GM08714 (cell line): ENCODE measurements at regions not wholly inside any gene's neighbourhood (a gene's known extent, or its start where the extent isn't known, plus 50 kb on each side); places are given as distances from the start of the nearest gene placed in this dataset.

Experiments used
- H3K4me3 ChIP-seq: fragments of 200-500 bp; sonication (Bioruptor generic); 2 replicates; pipeline ENCODE4 v1.5.1; 2014; ENCODE audit warnings: mild to moderate bottlenecking, low read length, inconsistent platforms
- ZNF274 ChIP-seq: IDR thresholded peaks from 2 replicates; pipeline ENCODE4 v1.6.1; 2012; ENCODE audit warnings: mild to moderate bottlenecking, low read depth, low read length

DNA sequence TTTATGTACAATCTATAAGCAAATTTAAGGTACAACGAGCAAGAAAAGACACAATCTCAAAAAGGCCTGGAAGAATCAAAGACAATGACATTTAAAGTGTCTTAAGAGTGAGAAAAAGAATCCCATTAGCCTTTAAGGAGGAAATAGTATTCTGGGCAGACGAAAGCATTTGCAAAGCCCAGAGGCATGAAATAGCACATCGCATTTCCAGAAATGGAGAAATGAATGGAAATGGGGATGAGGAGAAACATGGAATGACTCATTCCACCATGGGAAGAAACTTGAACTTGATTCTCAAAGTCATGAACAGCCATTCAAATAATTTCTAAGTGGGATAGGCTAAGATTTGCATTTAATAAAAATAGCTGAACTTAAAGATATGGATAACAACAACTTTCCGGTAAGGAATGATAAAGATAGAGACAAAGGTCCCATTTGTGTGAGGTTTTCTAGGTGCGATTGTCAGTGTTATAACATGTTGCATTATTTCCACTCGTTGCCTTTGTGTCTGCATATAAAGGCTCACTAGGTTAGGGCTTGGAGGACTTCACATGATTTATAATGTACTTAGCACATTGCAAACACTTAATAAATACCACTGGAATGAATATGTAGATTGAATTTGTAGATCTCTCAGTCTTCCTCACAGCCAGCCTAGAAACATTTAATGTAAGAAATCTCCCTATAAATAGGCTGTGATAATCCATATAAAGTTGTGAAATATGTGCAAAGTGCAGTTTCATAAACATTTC is 310.3 kb upstream of the KLF6 start:
- H3K4me3 ChIP-seq, result no peak overlapping the region
- no peak for TF ChIP-seq ZNF274

- no peak overlapping the region for H3K4me3 ChIP-seq
- no peak for TF ChIP-seq ZNF274
Measured at GRCh38 chr10:4094751-4095150, 309.7 kb upstream of the KLF6 start.

DNA sequence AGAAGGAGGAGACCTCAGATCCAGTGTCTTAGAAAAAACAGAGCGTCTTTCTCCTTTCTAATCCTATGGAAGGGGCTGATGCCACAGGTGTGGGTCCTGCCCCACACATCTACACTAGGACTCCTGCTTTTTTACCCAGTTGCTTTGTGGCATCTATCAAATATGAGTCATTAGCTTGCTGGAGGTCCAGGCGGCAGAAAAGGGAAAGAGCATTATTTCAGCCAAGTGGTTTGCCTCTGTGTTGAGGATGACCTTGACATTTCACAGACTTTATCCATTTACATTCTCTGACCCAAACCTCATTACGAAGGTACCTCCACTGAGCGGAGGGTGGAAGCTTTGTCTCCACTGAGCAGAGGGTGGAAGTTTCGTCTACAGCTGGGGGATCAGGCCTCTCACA is 308.4 kb upstream of the KLF6 start:
- no peak overlapping the region for H3K4me3 ChIP-seq

GRCh38 chr10:4088354-4089066 is 303.5 kb upstream of the KLF6 start:
- no peak overlapping the region for H3K4me3 ChIP-seq
- no peak for TF ChIP-seq ZNF274

More for the DNA sequence above, 308.4 kb upstream of the KLF6 start:
- no peak for TF ChIP-seq ZNF274

- TF ChIP-seq ZNF274, result no peak
- no peak overlapping the region for H3K4me3 ChIP-seq
Measured at GRCh38 chr10:4086131-4086898, 301.3 kb upstream of the KLF6 start.

- no peak overlapping the region for H3K4me3 ChIP-seq
- no peak for TF ChIP-seq ZNF274
Measured at GRCh38 chr10:4083509-4084003, 298.5 kb upstream of the KLF6 start.

DNA sequence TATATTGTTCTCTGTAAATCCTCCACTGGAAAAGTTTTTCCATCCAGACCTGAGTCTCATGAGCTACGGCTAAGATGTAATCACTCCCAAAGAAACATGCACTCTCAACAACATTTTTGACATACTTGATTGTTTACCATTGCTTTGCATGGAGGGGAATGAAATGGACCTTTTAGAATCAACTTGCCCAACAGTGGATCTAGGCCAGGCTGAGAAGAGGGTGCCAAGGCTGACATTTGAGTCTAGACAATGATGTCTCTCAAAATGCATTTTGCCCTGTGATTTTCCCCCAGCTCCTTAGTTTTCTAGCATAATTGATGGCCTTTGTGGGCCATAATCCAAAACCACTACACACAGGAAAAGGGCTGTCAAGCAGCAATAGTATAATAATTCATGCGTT is 297.9 kb upstream of the KLF6 start:
- H3K4me3 ChIP-seq, result no peak overlapping the region
- TF ChIP-seq ZNF274, result no peak

DNA sequence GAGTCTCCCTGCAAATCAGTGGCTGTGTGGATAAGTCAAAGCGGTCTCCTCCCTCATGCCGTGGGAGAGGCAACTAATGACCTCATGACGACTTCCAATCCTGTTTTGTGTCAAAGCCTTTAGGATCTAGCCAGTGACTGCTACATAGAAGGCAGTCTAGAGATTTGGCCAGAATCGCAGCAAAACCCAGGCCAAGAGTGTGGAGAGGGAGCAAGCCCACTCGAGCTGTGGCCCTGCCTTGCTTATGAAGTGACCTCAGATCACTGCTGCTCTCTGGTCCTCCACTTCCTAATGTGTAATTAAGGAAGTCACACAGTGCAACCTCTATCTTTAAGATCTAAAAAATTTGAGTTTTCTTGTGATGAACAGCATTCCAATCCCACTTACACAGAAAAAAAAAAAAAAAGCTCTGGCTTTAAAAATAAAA is 296.7 kb upstream of the KLF6 start:
- H3K4me3 ChIP-seq, result no peak overlapping the region
- TF ChIP-seq ZNF274, result no peak

- no peak overlapping the region for H3K4me3 ChIP-seq
- no peak for TF ChIP-seq ZNF274
Measured at GRCh38 chr10:4080225-4080805, 295.3 kb upstream of the KLF6 start.

GRCh38 chr10:4079803-4080202 is 294.8 kb upstream of the KLF6 start:
- TF ChIP-seq ZNF274, result no peak
- no peak overlapping the region for H3K4me3 ChIP-seq

DNA sequence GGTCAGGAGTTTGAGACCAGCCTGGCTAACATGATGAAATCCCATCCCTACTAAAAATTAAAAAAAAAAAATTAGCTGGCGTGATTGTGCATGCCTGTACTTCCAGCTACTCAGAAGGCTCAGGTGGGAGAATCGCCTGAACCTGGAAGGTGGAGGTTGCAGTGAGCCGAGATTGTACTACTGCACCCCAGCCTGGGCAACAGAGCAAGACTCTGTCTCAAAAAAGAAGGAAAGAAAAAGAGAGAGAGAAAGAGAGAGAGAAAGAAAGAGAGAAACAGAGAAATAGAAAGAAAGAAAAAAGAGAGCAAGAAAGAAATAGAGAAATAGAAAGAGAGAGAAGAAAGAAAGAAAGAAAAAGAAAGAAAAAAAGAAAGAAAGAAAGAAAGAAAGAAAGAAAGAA is 292.8 kb upstream of the KLF6 start:
- no peak for TF ChIP-seq ZNF274

GRCh38 chr10:4076983-4077382 is 292.0 kb upstream of the KLF6 start:
- H3K4me3 ChIP-seq, result no peak overlapping the region
- no peak for TF ChIP-seq ZNF274

More for the DNA sequence above, 292.8 kb upstream of the KLF6 start:
- no peak overlapping the region for H3K4me3 ChIP-seq

- no peak for TF ChIP-seq ZNF274
Measured at GRCh38 chr10:4075443-4075842, 290.4 kb upstream of the KLF6 start.

More at GRCh38 chr10:4075443-4075842, 290.4 kb upstream of the KLF6 start:
- no peak overlapping the region for H3K4me3 ChIP-seq
